ENCODE measurements at regions not wholly inside any gene's neighbourhood (a gene's known extent, or its start where the extent isn't known, plus 50 kb on each side); places are given as distances from the start of the nearest gene placed in this dataset.

GRCh38 chr4:175147233-175147632, 229.1 kb downstream of the ADAM29 start:
- no peak for TF ChIP-seq CTCF (IDR thresholded peaks at IDR 0.05; ENCODE audit: insufficient read depth, low read depth, low read length)
- no peak for TF ChIP-seq EZH2 (IDR thresholded peaks at IDR 0.05; ENCODE audit: insufficient read depth, low read length)
